ENCODE measurements at regions not wholly inside any gene's neighbourhood (a gene's known extent, or its start where the extent isn't known, plus 50 kb on each side); places are given as distances from the start of the nearest gene placed in this dataset.

DNA sequence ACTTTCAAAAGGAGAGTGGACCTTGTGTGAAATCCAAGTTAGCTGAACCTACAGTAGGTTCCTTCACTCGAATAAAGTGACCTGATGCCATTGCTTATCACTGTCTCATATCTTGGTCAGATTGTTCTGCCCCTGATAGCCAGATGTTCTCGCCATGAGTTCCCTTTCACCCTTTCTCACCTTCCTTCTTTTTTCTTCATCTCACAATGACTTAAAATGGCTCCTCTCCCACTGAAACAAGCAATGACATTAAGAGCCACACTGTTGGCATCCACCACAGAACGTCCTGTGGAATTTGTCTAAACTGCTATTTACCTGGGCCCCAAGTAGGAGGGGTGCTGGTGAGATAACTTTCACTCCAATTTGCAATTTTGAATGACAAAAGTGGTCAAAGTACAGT, 227.6 kb upstream of the PPP1R2C start:
- H3K79me2 ChIP-seq (ENCODE audit: low read length): no peaks in the 10 kb centered on the region
- peaks cover 10% of the 10 kb centered on the region for H3K36me3 ChIP-seq (replicated peaks; ENCODE audit: low read depth, low read length)
- H3K9me3 ChIP-seq (ENCODE audit: insufficient read depth, low read length): no peaks in the 10 kb centered on the region
- H3K27me3 ChIP-seq (ENCODE audit: low read depth, low read length): no peaks in the 10 kb centered on the region
- H3K9ac ChIP-seq (ENCODE audit: low read length): no peak overlapping the region
- no peak overlapping the region for H3K4me2 ChIP-seq (ENCODE audit: low read length)
- TF ChIP-seq, protein P1, sequence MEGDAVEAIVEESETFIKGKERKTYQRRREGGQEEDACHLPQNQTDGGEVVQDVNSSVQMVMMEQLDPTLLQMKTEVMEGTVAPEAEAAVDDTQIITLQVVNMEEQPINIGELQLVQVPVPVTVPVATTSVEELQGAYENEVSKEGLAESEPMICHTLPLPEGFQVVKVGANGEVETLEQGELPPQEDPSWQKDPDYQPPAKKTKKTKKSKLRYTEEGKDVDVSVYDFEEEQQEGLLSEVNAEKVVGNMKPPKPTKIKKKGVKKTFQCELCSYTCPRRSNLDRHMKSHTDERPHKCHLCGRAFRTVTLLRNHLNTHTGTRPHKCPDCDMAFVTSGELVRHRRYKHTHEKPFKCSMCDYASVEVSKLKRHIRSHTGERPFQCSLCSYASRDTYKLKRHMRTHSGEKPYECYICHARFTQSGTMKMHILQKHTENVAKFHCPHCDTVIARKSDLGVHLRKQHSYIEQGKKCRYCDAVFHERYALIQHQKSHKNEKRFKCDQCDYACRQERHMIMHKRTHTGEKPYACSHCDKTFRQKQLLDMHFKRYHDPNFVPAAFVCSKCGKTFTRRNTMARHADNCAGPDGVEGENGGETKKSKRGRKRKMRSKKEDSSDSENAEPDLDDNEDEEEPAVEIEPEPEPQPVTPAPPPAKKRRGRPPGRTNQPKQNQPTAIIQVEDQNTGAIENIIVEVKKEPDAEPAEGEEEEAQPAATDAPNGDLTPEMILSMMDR (IDR thresholded peaks at IDR 0.05; ENCODE audit: low read depth, low read length): no peak
- no peak for TF ChIP-seq EZH2phosphoT487 (IDR thresholded peaks at IDR 0.05; ENCODE audit: low read depth)
- H4K20me1 ChIP-seq (ENCODE audit: insufficient read depth, low read length): no peaks in the 10 kb centered on the region
- H3K4me3 ChIP-seq (ENCODE audit: low read length): no peak overlapping the region
- no peak overlapping the region; the same call in 1 of the 2 replicates for H2AFZ ChIP-seq (ENCODE audit: low read depth, low read length)
- peak overlapping the region; percentile 98; the same call in 1 of the 2 replicates for H3K27ac ChIP-seq (ENCODE audit: low read length)
- peaks cover 54% of the 10 kb centered on the region for H3K4me1 ChIP-seq (ENCODE audit: low read length)

DNA sequence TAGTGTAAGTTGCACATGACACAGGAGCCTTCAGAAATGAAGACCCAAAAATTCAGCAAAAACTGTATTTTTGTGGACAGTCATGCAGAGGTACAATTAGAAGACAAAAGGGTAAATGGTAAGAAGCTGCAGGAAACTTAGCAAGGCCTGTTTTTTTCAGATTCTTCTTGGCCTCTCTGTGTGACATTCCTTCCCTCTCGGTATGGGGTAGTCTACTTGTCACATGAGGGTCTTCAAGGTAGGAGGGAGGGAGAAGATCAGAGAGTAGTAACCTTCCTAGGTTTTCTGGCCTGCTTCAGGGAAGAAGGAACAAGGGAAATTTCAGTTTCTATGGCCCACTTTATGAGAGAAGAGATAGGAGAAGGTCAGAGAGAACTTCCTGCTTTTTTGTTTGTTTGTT, 230.4 kb upstream of the PPP1R2C start:
- Histone ChIP-seq H3K4me3 (ENCODE audit: low read length) (no peak overlapping the region), H3K27me3 (ENCODE audit: low read depth, low read length) (no peaks in the 10 kb centered on the region), H3K9me3 (ENCODE audit: insufficient read depth, low read length) (no peaks in the 10 kb centered on the region), H3K4me2 (ENCODE audit: low read length) (no peak overlapping the region), H3K9ac (ENCODE audit: low read length) (no peak overlapping the region), H2AFZ (ENCODE audit: low read depth, low read length) (no peak overlapping the region), H3K4me1 (ENCODE audit: low read length) (peaks cover 38% of the 10 kb centered on the region), H3K36me3 (replicated peaks; ENCODE audit: low read depth, low read length) (peaks cover 10% of the 10 kb centered on the region), H3K79me2 (ENCODE audit: low read length) (no peaks in the 10 kb centered on the region), H4K20me1 (ENCODE audit: insufficient read depth, low read length) (no peaks in the 10 kb centered on the region), H3K27ac (ENCODE audit: low read length) (no peak overlapping the region)
- TF ChIP-seq EZH2phosphoT487 (IDR thresholded peaks at IDR 0.05; ENCODE audit: low read depth): no peak
- TF ChIP-seq, protein P1 (IDR thresholded peaks at IDR 0.05; ENCODE audit: low read depth, low read length): no peak

DNA sequence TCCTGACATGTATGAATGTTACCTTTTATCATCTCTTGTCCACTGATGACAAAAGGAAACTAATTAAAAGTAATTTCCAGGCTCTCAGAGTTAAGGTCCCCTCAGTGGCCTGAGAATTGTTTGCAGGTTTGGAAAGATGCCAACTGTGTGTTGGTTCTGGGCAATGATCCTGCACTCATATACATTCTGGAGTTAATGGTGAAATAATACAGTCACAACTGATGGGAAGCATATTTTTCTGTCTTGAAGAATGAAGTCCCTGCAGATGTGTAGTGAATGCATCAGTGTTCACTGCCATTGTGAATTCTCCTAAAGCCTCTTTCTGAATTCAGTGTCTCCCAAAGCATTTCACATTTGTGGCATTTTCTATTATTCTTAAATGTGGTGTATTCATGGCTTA, 238.1 kb upstream of the PPP1R2C start:
- Histone ChIP-seq H4K20me1 (ENCODE audit: insufficient read depth, low read length) (no peaks in the 10 kb centered on the region), H3K4me1 (ENCODE audit: low read length) (peaks cover 8% of the 10 kb centered on the region), H3K27me3 (ENCODE audit: low read depth, low read length) (no peaks in the 10 kb centered on the region), H3K9ac (ENCODE audit: low read length) (no peak overlapping the region), H3K4me2 (ENCODE audit: low read length) (no peak overlapping the region), H2AFZ (ENCODE audit: low read depth, low read length) (no peak overlapping the region), H3K9me3 (ENCODE audit: insufficient read depth, low read length) (0 out of 2 replicates have a peak, but pooled peaks cover 3% of the 10 kb centered on the region), H3K36me3 (replicated peaks; ENCODE audit: low read depth, low read length) (peaks cover 7% of the 10 kb centered on the region), H3K4me3 (ENCODE audit: low read length) (no peak overlapping the region), H3K27ac (ENCODE audit: low read length) (no peak overlapping the region), H3K79me2 (ENCODE audit: low read length) (no peaks in the 10 kb centered on the region)
- TF ChIP-seq EZH2phosphoT487 (IDR thresholded peaks at IDR 0.05; ENCODE audit: low read depth): no peak
- TF ChIP-seq, protein P1 (IDR thresholded peaks at IDR 0.05; ENCODE audit: low read depth, low read length): no peak

DNA sequence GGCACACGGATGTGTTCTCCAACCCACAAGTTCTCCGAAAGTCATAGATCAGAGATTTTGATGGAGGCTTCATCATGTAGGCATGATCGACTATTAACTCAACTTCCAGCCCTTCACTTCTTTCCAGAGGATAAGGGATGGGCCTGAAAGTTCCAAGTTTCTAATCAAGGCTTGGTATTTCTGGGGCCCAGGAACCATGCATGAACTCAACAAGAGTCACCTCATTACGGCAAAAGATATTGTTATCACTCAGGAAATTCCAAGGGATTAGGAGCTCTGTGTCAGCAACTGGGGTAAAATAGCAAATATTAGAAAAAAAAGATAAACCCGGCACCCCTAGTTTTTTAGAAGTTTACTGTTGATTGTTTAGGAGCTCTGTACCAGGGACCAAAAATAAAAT, 240.1 kb upstream of the PPP1R2C start:
- Histone ChIP-seq H3K4me2 (ENCODE audit: low read length) (no peak overlapping the region), H3K27ac (ENCODE audit: low read length) (no peak overlapping the region), H3K79me2 (ENCODE audit: low read length) (no peaks in the 10 kb centered on the region), H3K4me3 (ENCODE audit: low read length) (no peak overlapping the region), H3K27me3 (ENCODE audit: low read depth, low read length) (no peaks in the 10 kb centered on the region), H3K4me1 (ENCODE audit: low read length) (peaks cover 15% of the 10 kb centered on the region), H3K36me3 (replicated peaks; ENCODE audit: low read depth, low read length) (peaks cover 11% of the 10 kb centered on the region), H4K20me1 (ENCODE audit: insufficient read depth, low read length) (no peaks in the 10 kb centered on the region), H3K9me3 (ENCODE audit: insufficient read depth, low read length) (0 out of 2 replicates have a peak, but pooled peaks cover 3% of the 10 kb centered on the region), H3K9ac (ENCODE audit: low read length) (no peak overlapping the region), H2AFZ (ENCODE audit: low read depth, low read length) (no peak overlapping the region)
- TF ChIP-seq, protein P1 (IDR thresholded peaks at IDR 0.05; ENCODE audit: low read depth, low read length): no peak
- no peak for TF ChIP-seq EZH2phosphoT487 (IDR thresholded peaks at IDR 0.05; ENCODE audit: low read depth)
